ENCODE measurements at regions not wholly inside any gene's neighbourhood (a gene's known extent, or its start where the extent isn't known, plus 50 kb on each side); places are given as distances from the start of the nearest gene placed in this dataset.
"Not testable (repeated sequence)": the region's sequence is repeated elsewhere in the genome, so short reads cannot be mapped to it uniquely, and the experiment has no call there.

GRCh38 chr14:45559626-45560025 is 306.6 kb upstream of the MIS18BP1 start:
- H3K36me3 ChIP-seq (ENCODE audit: control insufficient read depth, low read depth, low read length) = no peaks in the 10 kb centered on the region
- no peaks in the 10 kb centered on the region for H3K4me1 ChIP-seq (ENCODE audit: control insufficient read depth, low read depth, low read length)
- H3K9me3 ChIP-seq (ENCODE audit: control insufficient read depth, low read depth, low read length) = no peaks in the 10 kb centered on the region
- H3K4me3 ChIP-seq (ENCODE audit: low read length) = no peak overlapping the region
- H3K27ac ChIP-seq (ENCODE audit: low read length) = no peak overlapping the region
- H3K27me3 ChIP-seq (ENCODE audit: control insufficient read depth, insufficient read depth, low read length) = no peaks in the 10 kb centered on the region
- H3K9ac ChIP-seq (ENCODE audit: low read length) = no peak overlapping the region

GRCh38 chr14:45558183-45558582 is 305.2 kb upstream of the MIS18BP1 start:
- H3K9ac ChIP-seq (ENCODE audit: low read length) = no peak overlapping the region
- no peaks in the 10 kb centered on the region for H3K27me3 ChIP-seq (ENCODE audit: control insufficient read depth, insufficient read depth, low read length)
- no peaks in the 10 kb centered on the region for H3K4me1 ChIP-seq (ENCODE audit: control insufficient read depth, low read depth, low read length)
- H3K27ac ChIP-seq (ENCODE audit: low read length) = no peak overlapping the region
- no peaks in the 10 kb centered on the region for H3K36me3 ChIP-seq (ENCODE audit: control insufficient read depth, low read depth, low read length)
- no peak overlapping the region for H3K4me3 ChIP-seq (ENCODE audit: low read length)
- no peaks in the 10 kb centered on the region for H3K9me3 ChIP-seq (ENCODE audit: control insufficient read depth, low read depth, low read length)

- H3K27me3 ChIP-seq (ENCODE audit: control insufficient read depth, insufficient read depth, low read length) = peaks cover 9% of the 10 kb centered on the region
- H3K36me3 ChIP-seq (ENCODE audit: control insufficient read depth, low read depth, low read length) = no peaks in the 10 kb centered on the region
- no peak overlapping the region for H3K4me3 ChIP-seq (ENCODE audit: low read length)
- H3K4me1 ChIP-seq (ENCODE audit: control insufficient read depth, low read depth, low read length) = peaks cover 11% of the 10 kb centered on the region
- H3K9me3 ChIP-seq (ENCODE audit: control insufficient read depth, low read depth, low read length) = no peaks in the 10 kb centered on the region
- no peak overlapping the region for H3K27ac ChIP-seq (ENCODE audit: low read length)
- no peak overlapping the region for H3K9ac ChIP-seq (ENCODE audit: low read length)
Measured at GRCh38 chr14:45553981-45554380, 301.0 kb upstream of the MIS18BP1 start.

GRCh38 chr14:45551240-45551820 is 298.3 kb upstream of the MIS18BP1 start:
- H3K27me3 ChIP-seq (ENCODE audit: control insufficient read depth, insufficient read depth, low read length); H3K9me3 ChIP-seq (ENCODE audit: control insufficient read depth, low read depth, low read length); H3K27ac ChIP-seq (ENCODE audit: low read length); H3K36me3 ChIP-seq (ENCODE audit: control insufficient read depth, low read depth, low read length): not testable (repeated sequence)
- peak overlapping the region; percentile 37 for H3K9ac ChIP-seq (ENCODE audit: low read length)
- peak overlapping the region; percentile 53 for H3K4me3 ChIP-seq (ENCODE audit: low read length)
- peaks cover 11% of the 10 kb centered on the region for H3K4me1 ChIP-seq (ENCODE audit: control insufficient read depth, low read depth, low read length)

- no peak overlapping the region for H3K9ac ChIP-seq (ENCODE audit: low read length)
- no peaks in the 10 kb centered on the region for H3K36me3 ChIP-seq (ENCODE audit: control insufficient read depth, low read depth, low read length)
- H3K9me3 ChIP-seq (ENCODE audit: control insufficient read depth, low read depth, low read length) = no peaks in the 10 kb centered on the region
- H3K27me3 ChIP-seq (ENCODE audit: control insufficient read depth, insufficient read depth, low read length) = no peaks in the 10 kb centered on the region
- no peak overlapping the region for H3K27ac ChIP-seq (ENCODE audit: low read length)
- peaks cover 4% of the 10 kb centered on the region for H3K4me1 ChIP-seq (ENCODE audit: control insufficient read depth, low read depth, low read length)
- H3K4me3 ChIP-seq (ENCODE audit: low read length) = no peak overlapping the region
Measured at GRCh38 chr14:45531022-45531421, 278.0 kb upstream of the MIS18BP1 start.

- no peaks in the 10 kb centered on the region for H3K36me3 ChIP-seq (ENCODE audit: control insufficient read depth, low read depth, low read length)
Measured at GRCh38 chr14:45526715-45527549, 273.9 kb upstream of the MIS18BP1 start.

GRCh38 chr14:45519766-45520165 is 266.8 kb upstream of the MIS18BP1 start:
- Histone ChIP-seq H3K4me1 (ENCODE audit: control insufficient read depth, low read depth, low read length) (no peaks in the 10 kb centered on the region), H3K4me3 (ENCODE audit: low read length) (no peak overlapping the region), H3K9ac (ENCODE audit: low read length) (no peak overlapping the region), H3K36me3 (ENCODE audit: control insufficient read depth, low read depth, low read length) (no peaks in the 10 kb centered on the region), H3K9me3 (ENCODE audit: control insufficient read depth, low read depth, low read length) (no peaks in the 10 kb centered on the region), H3K27ac (ENCODE audit: low read length) (no peak overlapping the region), H3K27me3 (ENCODE audit: control insufficient read depth, insufficient read depth, low read length) (no peaks in the 10 kb centered on the region)

More at GRCh38 chr14:45526715-45527549, 273.9 kb upstream of the MIS18BP1 start:
- no peaks in the 10 kb centered on the region for H3K27me3 ChIP-seq (ENCODE audit: control insufficient read depth, insufficient read depth, low read length)
- H3K27ac ChIP-seq (ENCODE audit: low read length) = no peak overlapping the region
- H3K4me3 ChIP-seq (ENCODE audit: low read length) = no peak overlapping the region
- no peak overlapping the region for H3K9ac ChIP-seq (ENCODE audit: low read length)
- H3K9me3 ChIP-seq (ENCODE audit: control insufficient read depth, low read depth, low read length) = no peaks in the 10 kb centered on the region
- H3K4me1 ChIP-seq (ENCODE audit: control insufficient read depth, low read depth, low read length) = peaks cover 4% of the 10 kb centered on the region

- Histone ChIP-seq H3K36me3 (ENCODE audit: control insufficient read depth, low read depth, low read length) (no peaks in the 10 kb centered on the region), H3K27ac (ENCODE audit: low read length) (no peak overlapping the region), H3K27me3 (ENCODE audit: control insufficient read depth, insufficient read depth, low read length) (no peaks in the 10 kb centered on the region), H3K4me1 (ENCODE audit: control insufficient read depth, low read depth, low read length) (no peaks in the 10 kb centered on the region), H3K4me3 (ENCODE audit: low read length) (no peak overlapping the region), H3K9ac (ENCODE audit: low read length) (no peak overlapping the region), H3K9me3 (ENCODE audit: control insufficient read depth, low read depth, low read length) (no peaks in the 10 kb centered on the region)
Measured at GRCh38 chr14:45492876-45493275, 239.9 kb upstream of the MIS18BP1 start.

GRCh38 chr14:45491914-45492313 is 238.9 kb upstream of the MIS18BP1 start:
- Histone ChIP-seq H3K9ac (ENCODE audit: low read length) (no peak overlapping the region), H3K27ac (ENCODE audit: low read length) (no peak overlapping the region), H3K9me3 (ENCODE audit: control insufficient read depth, low read depth, low read length) (peaks cover 1% of the 10 kb centered on the region), H3K4me1 (ENCODE audit: control insufficient read depth, low read depth, low read length) (no peaks in the 10 kb centered on the region), H3K4me3 (ENCODE audit: low read length) (no peak overlapping the region), H3K27me3 (ENCODE audit: control insufficient read depth, insufficient read depth, low read length) (no peaks in the 10 kb centered on the region), H3K36me3 (ENCODE audit: control insufficient read depth, low read depth, low read length) (no peaks in the 10 kb centered on the region)

GRCh38 chr14:45486599-45486998 is 233.6 kb upstream of the MIS18BP1 start:
- H3K9me3 ChIP-seq (ENCODE audit: control insufficient read depth, low read depth, low read length) = peaks cover 4% of the 10 kb centered on the region
- H3K9ac ChIP-seq (ENCODE audit: low read length) = no peak overlapping the region
- no peaks in the 10 kb centered on the region for H3K4me1 ChIP-seq (ENCODE audit: control insufficient read depth, low read depth, low read length)
- H3K36me3 ChIP-seq (ENCODE audit: control insufficient read depth, low read depth, low read length) = no peaks in the 10 kb centered on the region
- no peak overlapping the region for H3K27ac ChIP-seq (ENCODE audit: low read length)
- H3K27me3 ChIP-seq (ENCODE audit: control insufficient read depth, insufficient read depth, low read length) = no peaks in the 10 kb centered on the region
- H3K4me3 ChIP-seq (ENCODE audit: low read length) = no peak overlapping the region

- H3K4me1 ChIP-seq (ENCODE audit: control insufficient read depth, low read depth, low read length) = peaks cover under 1% of the 10 kb centered on the region
- no peaks in the 10 kb centered on the region for H3K9me3 ChIP-seq (ENCODE audit: control insufficient read depth, low read depth, low read length)
- no peaks in the 10 kb centered on the region for H3K36me3 ChIP-seq (ENCODE audit: control insufficient read depth, low read depth, low read length)
- no peak overlapping the region for H3K27ac ChIP-seq (ENCODE audit: low read length)
- no peaks in the 10 kb centered on the region for H3K27me3 ChIP-seq (ENCODE audit: control insufficient read depth, insufficient read depth, low read length)
- no peak overlapping the region for H3K4me3 ChIP-seq (ENCODE audit: low read length)
- H3K9ac ChIP-seq (ENCODE audit: low read length) = no peak overlapping the region
Measured at GRCh38 chr14:45467023-45467422, 214.0 kb upstream of the MIS18BP1 start.

- H3K4me1 ChIP-seq (ENCODE audit: control insufficient read depth, low read depth, low read length) = peaks cover 6% of the 10 kb centered on the region
- H3K36me3 ChIP-seq (ENCODE audit: control insufficient read depth, low read depth, low read length) = no peaks in the 10 kb centered on the region
- H3K9ac ChIP-seq (ENCODE audit: low read length) = no peak overlapping the region
Measured at GRCh38 chr14:45434221-45434620, 181.2 kb upstream of the MIS18BP1 start.

More at GRCh38 chr14:45434221-45434620, 181.2 kb upstream of the MIS18BP1 start:
- no peaks in the 10 kb centered on the region for H3K9me3 ChIP-seq (ENCODE audit: control insufficient read depth, low read depth, low read length)
- H3K27ac ChIP-seq (ENCODE audit: low read length) = no peak overlapping the region
- no peak overlapping the region for H3K4me3 ChIP-seq (ENCODE audit: low read length)
- no peaks in the 10 kb centered on the region for H3K27me3 ChIP-seq (ENCODE audit: control insufficient read depth, insufficient read depth, low read length)
